Psoas muscle (tissue), 7 donors: ENCODE measurements at regions not wholly inside any gene's neighbourhood (a gene's known extent, or its start where the extent isn't known, plus 50 kb on each side); places are given as distances from the start of the nearest gene placed in this dataset.
"Not testable (repeated sequence)": the region's sequence is repeated elsewhere in the genome, so short reads cannot be mapped to it uniquely, and the experiment has no call there.

ENCODE experiments used
- ATAC-seq, 4 donors: fragments of 200-7000 bp; cut with Tn5 transposase; one replicate each; pipeline ENCODE4 v1.9.1; 2020; ENCODE audit warnings: moderate library complexity in 3 of 4, mild to moderate bottlenecking in 2 of 4
- DNase-seq, 2 donors: peaks; one replicate each; pipeline ENCODE4 v3.0.0-alpha.2; 2020
- H3K27ac ChIP-seq: fragments of 200-600 bp; one replicate; pipeline ENCODE4 v1.8.0; 2022
- H3K27me3 ChIP-seq, 3 donors: fragments of 200-600 bp in 1 of 3; one replicate each; pipeline versions ENCODE4 v1.6.1 to v1.8.0; 2013 to 2022; ENCODE audit warnings: low read length in 2 of 3, mild to moderate bottlenecking in 2 of 3, moderate library complexity in 1 of 3; ENCODE audit not compliant: insufficient read depth in 3 of 3
- H3K36me3 ChIP-seq, 2 donors: fragments of 200-600 bp in 1 of 2; one replicate each; pipeline versions ENCODE4 v1.6.1 to v1.8.0; 2013 to 2022; ENCODE audit warnings: low read depth in 1 of 2, mild to moderate bottlenecking in 1 of 2, moderate library complexity in 1 of 2; ENCODE audit not compliant: insufficient read depth in 1 of 2
- H3K4me1 ChIP-seq: fragments of 200-600 bp; one replicate; pipeline ENCODE4 v1.8.0; 2022
- H3K4me3 ChIP-seq: fragments of 200-600 bp; one replicate; pipeline ENCODE4 v1.8.0; 2022; ENCODE audit warnings: mild to moderate bottlenecking
- H3K9me3 ChIP-seq: fragments of 200-600 bp; one replicate; pipeline ENCODE4 v1.8.0; 2022
- WGBS, 3 donors: extraction: QIAGEN DNeasy Blood & Tissue Kit; methylation state at CpG; one replicate each; pipeline versions ENCODE4 v1.1.6 to v1.1.7; 2013; 5-methylcytosine and 5-hydroxymethylcytosine counted together
- intact Hi-C, 2 donors: fragments of 100-400 bp; cut with DNase I; formaldehyde crosslinking; loops; one replicate each; pipeline versions ENCODE4 v1.11.0 to v1.14.2; 2022
- TF ChIP-seq, protein P1 (sequence below): fragments of 200-600 bp; IDR thresholded peaks from one replicate; pipeline ENCODE4 v1.8.0; 2022; ENCODE audit warnings: antibody characterized with exemption
- donor health status: healthy with polysubstance abuse.
- donor health status: DM: no; HTN: no; CAD: no; lungs with moderate emphysema.
- donor health status: Bipolar disorder and iron deficiency.
- donor health status: healthy.
- donor health status: DM: yes; HTN: yes; CAD: no.
- donor health status: DM: no; HTN: no; CAD: no.
- donor health status: DM: yes; HTN: yes; CAD: no.

DNA sequence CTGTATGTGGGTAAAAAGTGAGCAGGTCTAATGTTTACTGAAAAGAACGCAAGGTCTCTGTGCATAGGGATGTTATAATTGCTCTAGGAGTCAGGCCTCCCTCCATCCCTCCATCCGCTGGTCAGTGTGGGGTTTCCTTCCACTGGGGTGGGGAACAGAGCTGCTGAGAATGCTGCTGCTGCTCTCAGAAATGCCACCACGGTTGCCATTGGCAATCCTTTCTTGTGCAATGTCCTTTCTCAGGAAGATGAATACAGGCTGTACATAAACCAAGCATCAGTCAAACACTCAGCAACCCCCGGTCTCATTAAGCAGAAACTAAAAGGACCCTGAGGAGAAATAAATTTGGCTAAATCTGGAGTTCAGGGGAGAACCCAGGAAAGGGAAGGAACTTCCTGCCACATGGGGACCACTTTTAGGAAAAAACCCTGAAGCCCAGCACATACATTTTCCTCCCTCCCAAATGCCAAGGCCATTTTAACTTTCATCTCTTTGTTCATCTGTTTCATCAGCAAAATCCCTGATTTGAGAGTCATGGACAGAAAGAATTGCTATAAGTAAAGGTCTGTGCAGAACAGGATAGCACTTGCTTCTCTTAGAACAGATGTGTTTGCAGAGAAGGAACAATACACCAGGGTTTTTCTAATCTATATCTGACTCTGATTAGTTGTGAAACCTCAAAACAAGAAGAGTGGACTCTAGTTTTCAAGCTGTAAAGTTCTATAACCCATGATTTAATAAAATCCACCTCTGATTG lies 70.4 kb upstream of the SLC1A3 start:
- Histone ChIP-seq H3K27me3 (no peaks in the 10 kb centered on the region), H3K4me3 (no peak overlapping the region), H3K27ac (no peak overlapping the region), H3K9me3 (no peaks in the 10 kb centered on the region), H3K4me1 (peaks cover 16% of the 10 kb centered on the region), H3K36me3 (no peaks in the 10 kb centered on the region)
- peak in 3 of 4 donors; percentile 33 to 51 (median 33) for ATAC-seq
- no peak for DNase-seq
- TF ChIP-seq, protein P1, sequence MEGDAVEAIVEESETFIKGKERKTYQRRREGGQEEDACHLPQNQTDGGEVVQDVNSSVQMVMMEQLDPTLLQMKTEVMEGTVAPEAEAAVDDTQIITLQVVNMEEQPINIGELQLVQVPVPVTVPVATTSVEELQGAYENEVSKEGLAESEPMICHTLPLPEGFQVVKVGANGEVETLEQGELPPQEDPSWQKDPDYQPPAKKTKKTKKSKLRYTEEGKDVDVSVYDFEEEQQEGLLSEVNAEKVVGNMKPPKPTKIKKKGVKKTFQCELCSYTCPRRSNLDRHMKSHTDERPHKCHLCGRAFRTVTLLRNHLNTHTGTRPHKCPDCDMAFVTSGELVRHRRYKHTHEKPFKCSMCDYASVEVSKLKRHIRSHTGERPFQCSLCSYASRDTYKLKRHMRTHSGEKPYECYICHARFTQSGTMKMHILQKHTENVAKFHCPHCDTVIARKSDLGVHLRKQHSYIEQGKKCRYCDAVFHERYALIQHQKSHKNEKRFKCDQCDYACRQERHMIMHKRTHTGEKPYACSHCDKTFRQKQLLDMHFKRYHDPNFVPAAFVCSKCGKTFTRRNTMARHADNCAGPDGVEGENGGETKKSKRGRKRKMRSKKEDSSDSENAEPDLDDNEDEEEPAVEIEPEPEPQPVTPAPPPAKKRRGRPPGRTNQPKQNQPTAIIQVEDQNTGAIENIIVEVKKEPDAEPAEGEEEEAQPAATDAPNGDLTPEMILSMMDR: no peak
- 46 to 62% (median 48%) methylated on average over 4 of the region's 4 CpGs for WGBS, 3 donors
- intact Hi-C loops: loop anchor here in 1 of 2 donors (10.0 kb wide), 1 partner anchor 159 kb away; no protein-coding TSS in a partner anchor

GRCh38 chr5:36536616-36537005 lies 69.8 kb upstream of the SLC1A3 start:
- H3K36me3 ChIP-seq: no peaks in the 10 kb centered on the region
- DNase-seq (no peak), ATAC-seq (no peak)
- no peak overlapping the region for H3K27ac ChIP-seq
- peaks cover 16% of the 10 kb centered on the region for H3K4me1 ChIP-seq
- no peak overlapping the region for H3K4me3 ChIP-seq
- H3K27me3 ChIP-seq: no peaks in the 10 kb centered on the region
- intact Hi-C loops: loop anchor here in 1 of 2 donors (10.0 kb wide), 1 partner anchor 158 kb away; no protein-coding TSS in a partner anchor
- H3K9me3 ChIP-seq: no peaks in the 10 kb centered on the region
- TF ChIP-seq, protein P1: no peak

DNA sequence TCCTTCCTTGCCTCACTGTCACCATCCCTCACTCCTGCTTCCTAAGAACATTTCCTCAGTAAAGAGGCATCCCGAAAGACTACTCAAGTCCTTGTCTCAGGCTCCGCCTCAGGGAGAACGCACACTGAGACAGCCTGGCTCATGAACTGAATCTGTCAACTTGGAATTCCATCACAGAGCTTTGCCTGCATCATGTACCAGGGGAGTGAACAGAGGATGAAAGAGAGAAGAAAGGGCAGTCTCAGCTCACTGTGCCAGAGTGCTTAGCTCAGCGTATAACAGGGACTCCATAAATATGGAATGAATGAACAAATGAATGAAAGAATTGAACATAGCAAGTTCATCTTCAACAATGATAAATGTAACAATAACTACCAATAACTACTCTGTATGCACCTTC lies 68.7 kb upstream of the SLC1A3 start:
- ATAC-seq (peak in 1 of 4 donors; percentile 40), DNase-seq (no peak)
- H3K4me1 ChIP-seq: peaks cover 16% of the 10 kb centered on the region
- H3K27me3 ChIP-seq: no peaks in the 10 kb centered on the region
- H3K4me3 ChIP-seq: no peak overlapping the region
- no peak overlapping the region for H3K27ac ChIP-seq
- H3K36me3 ChIP-seq: no peaks in the 10 kb centered on the region
- intact Hi-C loops: loop anchor here in 1 of 2 donors (10.0 kb wide), 1 partner anchor 157 kb away; no protein-coding TSS in a partner anchor
- TF ChIP-seq, protein P1: no peak
- no peaks in the 10 kb centered on the region for H3K9me3 ChIP-seq
- 56 to 83% (median 76%) methylated on average over 4 of the region's 4 CpGs for WGBS, 3 donors

- intact Hi-C loops: no loop called here
- Histone ChIP-seq H3K27me3 (no peaks in the 10 kb centered on the region), H3K36me3 (no peaks in the 10 kb centered on the region), H3K9me3 (no peaks in the 10 kb centered on the region), H3K27ac (no peak overlapping the region), H3K4me3 (no peak overlapping the region), H3K4me1 (no peaks in the 10 kb centered on the region)
- TF ChIP-seq, protein P1: no peak
- ATAC-seq (no peak), DNase-seq (no peak)
- 49 to 60% (median 55%) methylated on average over 8 of the region's 8 CpGs for WGBS, 3 donors
These were observed 53.6 kb upstream of the SLC1A3 start for GRCh38 chr5:36552651-36553393.

- WGBS, 3 donors: 87 to 94% (median 93%) methylated on average over 1 of the region's 1 CpG
- H3K4me3 ChIP-seq, H3K27ac ChIP-seq, H3K9me3 ChIP-seq, intact Hi-C loops, ATAC-seq, H3K27me3 ChIP-seq, H3K36me3 ChIP-seq, DNase-seq, H3K4me1 ChIP-seq: not testable (repeated sequence)
These were observed 51.4 kb upstream of the SLC1A3 start for GRCh38 chr5:36555035-36555434.
